ENCODE measurements at regions not wholly inside any gene's neighbourhood (a gene's known extent, or its start where the extent isn't known, plus 50 kb on each side); places are given as distances from the start of the nearest gene placed in this dataset.

DNA sequence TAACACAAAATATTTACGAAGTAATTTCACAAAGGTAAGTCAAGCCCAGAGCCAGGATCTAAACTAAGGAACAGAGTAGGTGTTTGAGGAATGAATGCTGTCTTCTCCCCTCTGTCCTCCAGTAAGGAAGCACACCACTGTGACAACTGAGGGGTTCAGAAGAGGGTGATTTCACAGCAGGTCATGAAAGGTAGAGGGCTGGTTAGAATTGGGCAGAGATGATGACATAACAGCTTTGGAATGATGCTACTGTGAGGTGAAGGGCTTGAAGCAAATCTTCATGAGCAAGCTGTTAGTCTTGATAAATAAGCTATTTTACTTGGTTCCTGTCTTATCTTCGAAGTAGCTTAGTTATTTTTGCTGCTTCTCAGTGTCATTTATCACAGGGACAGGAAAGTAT is 498.6 kb downstream of the FGF9 start:
- TF ChIP-seq TAF1 (IDR thresholded peaks at IDR 0.05; ENCODE audit: borderline replicate concordance, insufficient read depth, low read length): no peak
- TF ChIP-seq, protein P1, sequence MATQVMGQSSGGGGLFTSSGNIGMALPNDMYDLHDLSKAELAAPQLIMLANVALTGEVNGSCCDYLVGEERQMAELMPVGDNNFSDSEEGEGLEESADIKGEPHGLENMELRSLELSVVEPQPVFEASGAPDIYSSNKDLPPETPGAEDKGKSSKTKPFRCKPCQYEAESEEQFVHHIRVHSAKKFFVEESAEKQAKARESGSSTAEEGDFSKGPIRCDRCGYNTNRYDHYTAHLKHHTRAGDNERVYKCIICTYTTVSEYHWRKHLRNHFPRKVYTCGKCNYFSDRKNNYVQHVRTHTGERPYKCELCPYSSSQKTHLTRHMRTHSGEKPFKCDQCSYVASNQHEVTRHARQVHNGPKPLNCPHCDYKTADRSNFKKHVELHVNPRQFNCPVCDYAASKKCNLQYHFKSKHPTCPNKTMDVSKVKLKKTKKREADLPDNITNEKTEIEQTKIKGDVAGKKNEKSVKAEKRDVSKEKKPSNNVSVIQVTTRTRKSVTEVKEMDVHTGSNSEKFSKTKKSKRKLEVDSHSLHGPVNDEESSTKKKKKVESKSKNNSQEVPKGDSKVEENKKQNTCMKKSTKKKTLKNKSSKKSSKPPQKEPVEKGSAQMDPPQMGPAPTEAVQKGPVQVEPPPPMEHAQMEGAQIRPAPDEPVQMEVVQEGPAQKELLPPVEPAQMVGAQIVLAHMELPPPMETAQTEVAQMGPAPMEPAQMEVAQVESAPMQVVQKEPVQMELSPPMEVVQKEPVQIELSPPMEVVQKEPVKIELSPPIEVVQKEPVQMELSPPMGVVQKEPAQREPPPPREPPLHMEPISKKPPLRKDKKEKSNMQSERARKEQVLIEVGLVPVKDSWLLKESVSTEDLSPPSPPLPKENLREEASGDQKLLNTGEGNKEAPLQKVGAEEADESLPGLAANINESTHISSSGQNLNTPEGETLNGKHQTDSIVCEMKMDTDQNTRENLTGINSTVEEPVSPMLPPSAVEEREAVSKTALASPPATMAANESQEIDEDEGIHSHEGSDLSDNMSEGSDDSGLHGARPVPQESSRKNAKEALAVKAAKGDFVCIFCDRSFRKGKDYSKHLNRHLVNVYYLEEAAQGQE (IDR thresholded peaks at IDR 0.05; ENCODE audit: insufficient read depth in 1 of 2, low read depth in 2 of 2, low read length in 2 of 2): no peak
- no peak for TF ChIP-seq SIN3A (IDR thresholded peaks at IDR 0.05; ENCODE audit: borderline replicate concordance, insufficient read depth, low read length)
- TF ChIP-seq POLR2AphosphoS5 (IDR thresholded peaks at IDR 0.05; ENCODE audit: low read depth, low read length): no peak
- no peak for TF ChIP-seq FOXP2 (optimal IDR thresholded peaks at IDR 0.05; ENCODE audit: borderline replicate concordance, extremely low read depth, extremely low read length, insufficient read depth)

DNA sequence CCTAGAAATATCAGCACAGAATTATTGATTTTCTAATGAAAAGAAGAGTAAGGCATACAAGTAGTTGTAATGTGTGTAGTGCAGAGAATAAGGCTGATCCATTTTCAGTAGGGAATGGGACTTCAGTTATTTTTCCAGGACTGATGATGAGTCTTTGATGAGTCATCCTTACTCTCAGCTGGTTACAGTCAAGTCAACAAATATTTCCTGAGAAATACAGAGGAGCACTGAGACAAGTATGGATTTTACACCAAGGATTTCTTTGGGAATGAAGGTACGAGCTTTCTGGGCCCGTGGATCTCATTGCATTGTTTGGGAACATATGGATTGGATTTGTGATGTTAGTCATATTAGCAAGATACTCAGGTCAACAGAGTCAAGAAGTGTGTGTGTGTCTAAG is 502.7 kb downstream of the FGF9 start:
- TF ChIP-seq FOXP2 (optimal IDR thresholded peaks at IDR 0.05; ENCODE audit: borderline replicate concordance, extremely low read depth, extremely low read length, insufficient read depth): no peak

DNA sequence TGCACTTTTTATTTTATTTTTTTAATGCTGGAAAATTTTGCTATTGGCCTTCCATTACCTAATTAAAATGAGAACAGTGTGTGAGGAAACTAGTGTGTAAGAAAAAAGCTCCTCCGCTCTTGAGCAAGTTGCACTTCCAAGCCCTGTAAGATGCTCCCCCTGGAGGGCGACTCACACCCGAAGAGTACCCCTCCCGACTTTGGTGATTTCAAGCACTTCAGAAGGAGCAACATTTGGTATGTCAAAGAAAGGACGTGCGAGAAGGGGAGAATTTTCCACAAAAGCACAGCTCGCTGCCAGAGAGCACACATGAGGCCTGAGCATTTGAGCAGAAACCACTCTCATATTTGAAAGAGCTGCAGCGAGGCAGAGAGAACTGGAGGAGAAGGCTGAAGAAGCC is 504.4 kb downstream of the FGF9 start:
- no peak for TF ChIP-seq FOXP2 (optimal IDR thresholded peaks at IDR 0.05; ENCODE audit: borderline replicate concordance, extremely low read depth, extremely low read length, insufficient read depth)
- TF ChIP-seq SIN3A (IDR thresholded peaks at IDR 0.05; ENCODE audit: borderline replicate concordance, insufficient read depth, low read length): no peak
- TF ChIP-seq, protein P1 (IDR thresholded peaks at IDR 0.05; ENCODE audit: insufficient read depth in 1 of 2, low read depth in 2 of 2, low read length in 2 of 2): no peak
- TF ChIP-seq TAF1 (IDR thresholded peaks at IDR 0.05; ENCODE audit: borderline replicate concordance, insufficient read depth, low read length): no peak
- no peak for TF ChIP-seq POLR2AphosphoS5 (IDR thresholded peaks at IDR 0.05; ENCODE audit: low read depth, low read length)

DNA sequence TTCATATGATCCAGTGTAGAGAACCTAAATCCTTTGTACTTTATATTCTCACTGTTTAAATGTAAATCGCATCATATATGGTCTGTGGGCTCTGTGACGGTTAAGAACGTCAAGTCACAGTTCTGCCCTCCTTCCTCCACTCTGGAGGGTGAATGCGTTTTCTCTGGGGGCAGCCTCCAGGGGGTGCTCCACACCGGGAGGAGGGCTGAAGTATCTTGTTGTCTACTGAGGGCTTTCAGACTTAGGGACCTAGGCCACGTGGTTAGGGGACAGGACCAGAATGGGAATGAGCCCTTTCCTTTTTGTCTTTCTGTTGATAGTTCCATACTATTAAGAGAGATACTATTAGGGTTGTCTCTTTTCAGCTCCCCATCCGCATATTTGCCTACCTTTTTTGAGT is 504.9 kb downstream of the FGF9 start:
- TF ChIP-seq, protein P1 (IDR thresholded peaks at IDR 0.05; ENCODE audit: insufficient read depth in 1 of 2, low read depth in 2 of 2, low read length in 2 of 2): no peak
- no peak for TF ChIP-seq SIN3A (IDR thresholded peaks at IDR 0.05; ENCODE audit: borderline replicate concordance, insufficient read depth, low read length)
- TF ChIP-seq FOXP2 (optimal IDR thresholded peaks at IDR 0.05; ENCODE audit: borderline replicate concordance, extremely low read depth, extremely low read length, insufficient read depth): no peak
- no peak for TF ChIP-seq TAF1 (IDR thresholded peaks at IDR 0.05; ENCODE audit: borderline replicate concordance, insufficient read depth, low read length)
- TF ChIP-seq POLR2AphosphoS5 (IDR thresholded peaks at IDR 0.05; ENCODE audit: low read depth, low read length): no peak

DNA sequence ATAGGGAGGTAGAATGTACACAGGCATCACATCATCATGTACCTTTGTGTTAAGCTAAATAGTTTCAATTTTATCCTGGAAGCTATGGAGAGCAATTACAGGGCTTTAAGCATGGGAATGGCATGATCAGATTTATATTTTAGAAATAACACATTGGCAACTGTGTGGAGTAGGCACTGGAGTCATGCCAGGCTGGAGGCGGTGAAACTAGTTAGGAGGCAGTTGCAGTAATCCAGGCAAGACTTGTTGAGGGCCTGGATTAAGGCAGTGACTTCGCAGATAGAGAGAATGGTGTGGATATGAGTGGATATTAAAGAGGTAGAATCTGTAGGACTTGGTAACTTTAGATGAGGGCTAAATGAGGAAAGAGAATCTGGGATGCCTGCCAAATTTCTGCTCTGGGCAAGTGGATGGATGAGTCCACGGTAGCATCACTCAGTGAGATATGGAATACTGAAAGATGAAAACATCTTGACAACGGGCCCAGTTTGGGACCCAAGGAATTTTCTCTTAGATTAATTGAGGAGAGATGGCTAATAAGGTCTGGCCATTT is 506.2 kb downstream of the FGF9 start:
- TF ChIP-seq, protein P1 (IDR thresholded peaks at IDR 0.05; ENCODE audit: insufficient read depth in 1 of 2, low read depth in 2 of 2, low read length in 2 of 2): no peak
- no peak for TF ChIP-seq SIN3A (IDR thresholded peaks at IDR 0.05; ENCODE audit: borderline replicate concordance, insufficient read depth, low read length)
- TF ChIP-seq POLR2AphosphoS5 (IDR thresholded peaks at IDR 0.05; ENCODE audit: low read depth, low read length): no peak
- no peak for TF ChIP-seq FOXP2 (optimal IDR thresholded peaks at IDR 0.05; ENCODE audit: borderline replicate concordance, extremely low read depth, extremely low read length, insufficient read depth)
- TF ChIP-seq TAF1 (IDR thresholded peaks at IDR 0.05; ENCODE audit: borderline replicate concordance, insufficient read depth, low read length): no peak
